ENCODE measurements at regions not wholly inside any gene's neighbourhood (a gene's known extent, or its start where the extent isn't known, plus 50 kb on each side); places are given as distances from the start of the nearest gene placed in this dataset.
"Not testable (repeated sequence)": the region's sequence is repeated elsewhere in the genome, so short reads cannot be mapped to it uniquely, and the experiment has no call there.

DNA sequence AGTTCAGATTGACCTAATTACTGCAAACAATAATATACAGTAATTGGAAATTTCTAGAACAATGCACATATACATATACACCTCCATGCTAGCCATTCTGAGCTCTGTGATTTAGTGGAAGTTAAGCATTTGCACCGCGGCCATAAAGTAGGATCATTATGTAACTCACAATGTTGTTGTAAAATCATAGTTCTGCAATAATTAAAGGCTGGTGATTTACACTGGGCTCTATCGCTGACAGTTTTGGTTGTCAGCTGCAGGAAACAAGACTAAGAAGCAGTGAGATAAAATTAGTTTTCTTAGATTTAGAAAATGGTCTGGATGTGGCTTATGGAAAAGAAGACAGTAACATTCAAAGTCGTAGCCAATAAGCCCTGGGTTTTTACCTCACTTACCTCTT is 776.3 kb downstream of the TMEM121 start:
- no peak for DNase-seq

DNA sequence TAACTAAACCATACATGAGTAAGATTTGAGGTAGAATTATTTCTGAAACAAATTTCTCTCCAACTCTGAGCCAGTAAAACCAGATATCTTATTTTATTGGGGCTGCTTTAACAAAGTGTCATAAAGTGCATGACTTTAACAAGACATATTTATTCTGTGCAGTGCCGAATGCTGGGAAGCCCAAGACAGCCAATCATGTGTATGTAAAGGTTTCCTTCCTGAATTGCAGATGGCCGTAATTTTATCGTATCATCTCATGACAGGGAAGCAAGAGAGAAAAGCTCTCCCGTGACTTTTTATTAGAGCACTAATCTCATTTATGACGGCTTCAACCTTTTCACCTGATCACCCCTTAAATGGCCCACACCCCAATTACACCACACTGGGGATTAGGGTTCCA is 777.9 kb downstream of the TMEM121 start:
- no peak for DNase-seq

DNA sequence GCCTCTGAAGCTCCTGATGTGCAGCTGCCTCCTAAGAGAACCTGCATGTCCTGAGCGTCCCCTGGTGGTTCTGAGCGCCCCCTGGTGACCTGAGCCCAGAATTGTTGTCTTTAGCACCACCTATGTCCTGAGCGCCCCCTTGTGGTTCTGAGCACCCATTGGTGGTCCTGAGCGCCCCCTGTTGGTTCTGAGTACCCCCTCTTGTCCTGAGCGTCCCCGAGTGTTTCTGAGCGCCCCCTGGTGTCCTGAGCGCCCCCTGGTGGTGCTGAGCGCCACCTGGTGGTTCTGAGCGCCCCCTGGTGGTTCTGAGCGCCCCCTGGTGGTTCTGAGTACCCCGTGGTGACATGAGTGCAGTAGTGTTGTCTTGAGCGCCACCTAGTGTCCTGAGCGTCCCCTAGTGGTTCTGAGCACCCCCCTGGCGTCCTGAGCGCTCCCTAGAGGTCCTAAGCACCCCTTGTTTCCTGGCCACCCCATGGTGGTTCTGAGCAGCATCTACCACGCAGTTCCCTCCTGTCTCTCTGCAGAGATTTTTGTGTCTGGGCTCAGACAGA is 782.5 kb downstream of the TMEM121 start:
- DNase-seq, result no peak

DNA sequence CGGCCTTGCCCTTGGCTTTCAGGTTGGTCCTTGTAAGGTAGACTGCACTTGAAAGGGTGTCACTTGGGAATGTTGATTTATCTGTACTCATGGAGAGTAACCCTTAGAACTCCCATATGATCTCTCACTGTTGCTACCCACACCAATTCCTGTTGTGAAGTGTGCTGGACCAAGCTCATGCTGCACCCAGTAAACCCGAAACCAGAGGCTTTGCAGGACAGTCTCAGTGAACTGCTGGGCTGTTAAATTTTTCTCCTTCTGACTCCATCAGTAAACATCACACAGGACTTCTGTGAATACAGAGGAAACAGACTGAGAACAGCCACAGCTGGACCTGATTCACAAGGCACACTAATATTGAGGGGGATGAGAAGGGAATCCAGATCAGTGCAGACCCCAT is 783.0 kb downstream of the TMEM121 start:
- no peak for DNase-seq

DNA sequence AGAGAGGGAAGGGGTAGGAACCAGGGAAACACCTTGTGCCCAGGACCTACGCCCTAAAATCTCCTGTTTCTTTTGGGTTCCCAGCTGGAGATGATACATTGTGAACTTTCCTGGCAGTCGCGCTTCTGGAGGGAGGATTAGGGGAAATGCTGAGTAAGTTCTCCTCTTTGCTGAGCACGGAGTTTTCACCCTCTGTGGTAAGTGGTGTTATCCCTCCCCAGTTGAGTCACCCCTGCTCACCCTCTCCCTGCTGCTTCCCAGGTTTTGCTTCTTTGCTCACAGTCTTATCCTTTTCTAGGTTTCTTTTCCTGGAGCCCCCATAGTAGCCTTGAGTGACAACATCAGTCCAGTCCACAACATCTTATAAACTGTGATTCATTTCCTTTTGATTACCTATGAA is 789.1 kb downstream of the TMEM121 start:
- no peak for DNase-seq

DNA sequence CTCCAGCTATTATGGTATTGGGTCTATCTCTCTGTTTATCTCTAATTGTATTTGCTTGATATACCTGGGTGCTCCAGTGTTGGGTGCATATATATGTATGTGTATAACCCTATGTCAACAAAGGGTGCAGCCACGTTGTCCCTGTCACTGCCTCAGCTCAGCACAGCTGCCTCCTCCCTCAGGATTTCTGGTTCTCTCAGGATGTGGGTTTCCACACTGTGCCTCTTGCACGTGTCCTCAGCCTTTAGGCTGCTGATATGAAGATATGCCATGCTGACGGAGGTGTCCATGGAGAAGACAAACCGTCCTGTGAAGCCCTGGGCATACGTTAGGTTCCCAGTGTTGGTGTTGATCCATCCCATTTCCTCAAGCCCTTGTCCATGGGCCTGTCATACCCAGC is 791.2 kb downstream of the TMEM121 start:
- DNase-seq, result no peak

DNA sequence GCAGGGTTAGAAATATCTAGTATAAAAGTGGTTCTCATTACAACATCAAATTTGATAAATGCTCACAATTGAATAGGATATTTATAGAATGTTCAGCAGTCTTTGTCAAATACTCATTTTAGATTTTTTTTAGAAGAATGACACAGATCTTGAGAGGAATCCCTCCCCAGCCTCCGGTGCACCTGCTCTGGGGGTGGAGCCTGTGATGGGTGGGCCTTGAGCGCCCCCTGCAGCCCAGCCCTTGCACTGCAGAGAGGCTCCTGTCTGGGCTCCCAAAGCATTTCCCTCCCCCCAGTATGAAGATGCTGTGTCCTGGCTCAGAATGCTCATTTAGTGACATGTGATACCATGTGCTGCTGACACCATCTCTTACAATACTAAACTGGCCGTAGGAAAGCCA is 792.3 kb downstream of the TMEM121 start:
- no peak for DNase-seq

DNA sequence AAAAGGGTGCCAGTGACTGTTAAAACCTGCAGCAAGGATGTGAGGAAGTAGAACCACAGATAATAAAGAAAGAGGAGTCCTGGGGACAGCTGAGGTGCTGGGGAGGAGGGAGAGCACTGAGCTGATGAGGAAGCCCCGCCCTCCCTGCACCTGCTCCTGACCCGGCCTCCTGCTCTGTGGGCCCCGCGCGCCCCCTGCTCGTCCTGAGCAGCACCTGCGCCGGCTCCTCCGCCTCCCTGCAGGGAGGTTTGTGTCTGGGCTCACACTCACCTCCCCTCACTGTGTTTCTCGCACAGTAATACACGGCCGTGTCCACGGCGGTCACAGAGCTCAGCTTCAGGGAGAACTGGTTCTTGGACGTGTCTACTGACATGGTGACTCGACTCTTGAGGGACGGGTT is 797.6 kb downstream of the TMEM121 start:
- not testable (repeated sequence) for DNase-seq

DNA sequence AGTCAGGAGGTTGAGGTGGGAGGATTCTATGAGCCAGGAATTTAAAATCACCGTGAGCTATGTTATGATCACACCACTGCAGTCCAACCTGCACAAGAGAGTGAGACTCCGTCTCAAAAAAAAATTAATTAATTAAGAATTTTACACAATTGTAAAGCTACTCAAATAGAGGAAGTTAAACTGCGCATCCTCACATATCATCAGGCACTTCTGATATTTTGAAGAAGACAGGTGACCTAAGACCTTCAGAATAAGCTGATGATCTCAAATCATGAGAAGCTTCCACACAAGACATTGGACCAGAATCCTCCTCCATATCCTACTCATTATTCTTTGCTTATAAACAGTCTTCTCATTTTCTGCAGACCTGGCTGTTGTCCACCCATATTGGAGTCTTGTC is 800.9 kb downstream of the TMEM121 start:
- no peak for DNase-seq

DNA sequence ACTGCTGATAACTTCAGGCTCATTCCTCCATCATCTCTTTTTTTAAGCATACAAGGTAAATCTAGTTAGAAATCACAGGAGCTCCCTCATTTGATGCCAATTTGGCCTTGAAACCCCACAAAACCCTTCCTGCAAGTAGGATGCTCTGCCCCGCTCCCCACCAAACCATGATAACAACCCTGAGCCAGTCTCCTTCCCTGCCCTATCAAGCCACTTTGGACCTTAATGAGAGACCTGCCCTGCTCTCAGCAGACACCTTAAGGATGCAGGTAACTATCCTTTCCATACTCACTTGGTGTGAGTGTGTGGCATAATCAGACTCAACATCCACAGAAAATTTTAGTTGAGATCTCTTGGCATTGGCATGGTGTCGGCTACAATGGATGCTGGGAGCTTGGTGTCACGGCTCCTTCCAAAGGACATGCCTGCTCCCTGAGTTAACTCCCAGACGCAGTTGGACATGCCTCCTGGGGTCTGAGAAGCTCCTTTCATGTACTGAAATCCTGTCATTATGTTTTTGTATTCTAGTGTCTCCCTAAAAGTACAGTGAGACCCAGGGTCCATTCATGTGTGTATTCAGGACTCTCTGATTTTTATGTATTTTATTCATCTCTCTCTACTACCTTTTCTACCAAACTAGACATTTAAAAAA is 801.4 kb downstream of the TMEM121 start:
- not testable (repeated sequence) for DNase-seq

DNA sequence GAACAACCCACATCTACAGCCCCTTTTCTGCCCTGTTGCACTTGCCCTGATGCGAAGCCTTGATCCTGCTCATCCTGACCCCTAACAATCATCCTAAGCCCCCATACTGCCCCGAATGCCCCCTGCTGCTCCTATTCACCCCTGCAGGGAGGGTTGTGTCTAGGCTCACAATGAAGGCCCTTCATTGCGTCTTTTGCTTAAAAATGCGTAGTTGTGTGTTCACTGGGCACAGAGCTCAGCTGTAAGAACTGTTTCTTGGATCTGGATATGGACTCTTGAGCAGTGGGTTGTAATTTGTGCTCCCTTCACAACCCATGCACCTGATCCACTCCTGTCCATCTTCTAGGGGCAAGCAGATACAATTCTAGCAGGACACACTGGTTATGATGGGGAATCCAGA is 802.9 kb downstream of the TMEM121 start:
- not testable (repeated sequence) for DNase-seq

DNA sequence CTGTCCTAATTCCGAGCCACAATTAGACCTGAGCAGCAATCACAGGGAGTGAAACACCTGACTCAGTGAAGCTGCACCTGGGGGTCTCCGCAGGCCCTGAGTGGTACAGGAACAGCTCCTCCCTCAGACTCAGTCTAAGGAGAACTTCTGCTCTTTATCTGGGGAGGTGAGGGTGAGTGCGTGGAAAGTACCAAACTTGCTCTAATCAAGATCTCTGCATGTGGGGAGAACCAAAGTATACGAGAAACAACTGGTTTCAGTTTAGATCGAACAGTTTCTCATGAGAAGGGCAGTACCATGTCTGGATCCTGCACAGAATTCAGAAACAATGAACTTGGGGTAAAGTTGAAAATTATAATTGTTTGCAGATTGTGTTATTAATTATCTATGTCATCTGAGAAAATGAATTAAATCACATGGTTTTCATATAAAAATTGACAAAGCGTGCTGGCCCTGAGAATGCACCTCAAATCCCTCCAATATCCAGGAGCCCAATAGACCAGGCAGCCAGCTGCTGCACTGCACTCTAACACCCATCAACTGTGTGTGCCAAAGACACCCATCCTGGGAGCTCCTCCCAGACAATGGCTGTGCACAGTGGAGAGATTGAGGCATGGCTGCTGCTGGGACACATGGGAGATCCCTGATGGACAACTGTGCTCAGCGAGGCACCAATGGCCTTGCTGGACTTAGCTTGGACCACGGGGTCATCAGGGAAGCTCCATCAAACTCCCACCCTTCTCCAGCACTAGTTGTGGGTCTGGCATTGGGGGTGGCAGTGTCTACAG is 803.8 kb downstream of the TMEM121 start:
- not testable (repeated sequence) for DNase-seq

DNA sequence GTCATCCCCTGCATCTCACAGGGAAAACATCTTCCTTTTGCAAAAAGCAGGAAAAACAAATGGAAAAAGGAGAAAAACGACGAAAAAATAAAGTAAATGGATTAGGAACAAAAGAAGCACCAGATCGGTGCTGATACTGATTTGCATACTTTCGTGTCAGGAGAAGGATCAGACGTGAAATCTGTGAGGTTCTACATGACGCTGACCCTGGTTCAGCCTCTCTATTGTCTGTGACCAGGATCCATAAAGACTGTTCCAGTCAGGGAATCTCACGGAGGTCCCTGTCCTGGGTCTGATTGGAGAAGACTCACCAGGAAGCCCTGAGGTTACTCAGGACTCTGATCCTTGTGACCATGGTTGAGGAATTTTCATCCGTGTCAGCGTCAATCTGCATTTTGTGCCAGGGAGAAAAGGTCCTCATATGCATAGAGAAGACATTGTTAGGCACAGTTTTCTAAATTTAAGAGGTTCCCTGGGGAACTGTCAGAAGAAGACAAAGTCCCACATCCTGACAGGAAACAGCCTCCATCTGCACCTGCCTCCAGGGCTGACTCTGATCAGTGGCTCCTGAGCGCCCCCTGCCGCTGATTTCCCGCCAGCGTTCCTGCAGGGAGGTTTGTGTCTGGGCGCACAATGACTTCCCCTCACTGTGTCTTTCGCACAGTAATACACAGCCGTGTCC is 808.2 kb downstream of the TMEM121 start:
- not testable (repeated sequence) for DNase-seq

DNA sequence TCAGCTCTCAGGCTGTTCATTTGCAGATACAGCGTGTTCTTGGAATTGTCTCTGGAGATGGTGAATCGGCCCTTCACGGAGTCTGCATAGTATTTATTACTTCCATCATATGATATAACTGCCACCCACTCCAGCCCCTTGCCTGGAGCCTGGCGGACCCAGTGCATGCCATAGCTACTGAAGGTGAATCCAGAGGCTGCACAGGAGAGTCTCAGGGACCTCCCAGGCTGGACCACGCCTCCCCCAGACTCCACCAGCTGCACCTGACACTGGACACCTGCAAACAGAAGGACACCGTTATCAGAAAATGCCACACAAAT is 808.7 kb downstream of the TMEM121 start:
- DNase-seq, result not testable (repeated sequence)

DNA sequence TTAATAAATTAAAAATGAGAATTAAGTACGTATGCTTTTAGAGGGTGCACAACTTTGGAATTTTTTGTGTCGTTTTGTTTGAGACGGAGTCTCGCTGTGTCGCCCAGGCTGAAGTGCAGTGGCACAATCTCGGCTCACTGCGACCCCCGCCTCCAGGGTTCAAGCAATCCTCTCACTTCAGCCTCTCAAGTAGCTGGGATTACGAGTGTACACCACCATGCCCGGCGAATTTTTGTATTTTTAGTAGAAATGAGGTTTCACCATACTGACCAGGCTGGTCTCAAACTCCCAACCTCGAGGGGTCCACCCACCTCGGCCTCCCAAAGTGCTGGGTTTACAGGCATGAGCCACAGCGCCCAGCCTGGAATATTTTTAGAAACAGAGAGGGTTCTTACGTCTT is 812.4 kb downstream of the TMEM121 start:
- not testable (repeated sequence) for DNase-seq

DNA sequence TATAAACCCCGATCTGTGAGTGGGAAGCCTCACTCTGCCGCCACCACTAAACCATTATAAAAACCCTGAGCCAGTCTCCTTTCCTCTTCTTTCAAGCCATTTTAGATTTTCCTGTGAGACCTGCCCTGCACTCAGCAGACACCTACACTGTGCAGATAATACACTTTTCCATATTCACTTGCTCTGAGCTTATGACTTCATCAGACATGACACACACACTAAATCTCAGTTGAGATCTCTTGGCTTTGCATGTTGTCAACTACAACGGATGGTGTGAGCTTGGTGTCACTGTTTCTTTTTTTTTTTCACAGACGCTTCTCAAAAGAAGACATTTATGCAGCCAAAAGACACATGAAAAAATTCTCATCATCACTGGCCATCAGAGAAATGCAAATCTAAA is 814.3 kb downstream of the TMEM121 start:
- DNase-seq, result not testable (repeated sequence)

DNA sequence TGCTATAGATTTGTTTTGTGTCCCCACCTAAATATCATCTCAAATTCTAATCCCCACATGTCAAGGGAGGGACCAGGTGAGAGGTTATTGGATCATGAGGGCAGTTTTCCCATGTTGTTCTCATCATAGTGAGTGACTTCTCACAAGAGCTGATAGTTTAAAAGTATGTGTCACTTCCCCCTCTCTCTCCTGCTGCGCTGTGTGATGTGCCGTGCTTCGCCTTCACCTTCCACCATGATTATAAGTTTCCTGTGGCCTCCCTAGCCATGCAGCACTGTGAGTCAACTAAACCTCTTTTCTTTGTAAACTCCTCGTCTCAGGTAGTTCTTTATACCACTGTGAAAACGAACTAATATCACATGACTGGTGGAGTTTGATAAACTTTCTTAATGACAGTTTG is 814.8 kb downstream of the TMEM121 start:
- not testable (repeated sequence) for DNase-seq

DNA sequence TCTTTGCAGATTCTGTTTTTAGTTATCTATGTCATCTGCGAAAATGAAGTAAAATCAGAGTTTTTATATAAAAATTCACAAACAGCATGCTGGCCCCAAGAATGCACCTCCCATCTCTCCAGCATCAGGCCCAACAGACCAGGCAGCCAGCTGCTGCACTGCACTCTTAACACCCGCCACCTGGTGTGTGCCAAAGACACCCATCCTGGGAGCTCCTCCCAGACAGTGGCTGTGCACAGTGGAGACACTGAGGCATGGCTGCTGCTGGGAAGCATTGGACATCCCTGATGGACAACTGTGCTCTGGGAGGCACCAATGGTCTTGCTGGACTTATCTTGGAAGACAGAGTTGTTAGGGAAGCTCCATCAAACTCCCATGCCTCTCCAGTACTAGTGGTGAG is 817.2 kb downstream of the TMEM121 start:
- DNase-seq, result no peak

DNA sequence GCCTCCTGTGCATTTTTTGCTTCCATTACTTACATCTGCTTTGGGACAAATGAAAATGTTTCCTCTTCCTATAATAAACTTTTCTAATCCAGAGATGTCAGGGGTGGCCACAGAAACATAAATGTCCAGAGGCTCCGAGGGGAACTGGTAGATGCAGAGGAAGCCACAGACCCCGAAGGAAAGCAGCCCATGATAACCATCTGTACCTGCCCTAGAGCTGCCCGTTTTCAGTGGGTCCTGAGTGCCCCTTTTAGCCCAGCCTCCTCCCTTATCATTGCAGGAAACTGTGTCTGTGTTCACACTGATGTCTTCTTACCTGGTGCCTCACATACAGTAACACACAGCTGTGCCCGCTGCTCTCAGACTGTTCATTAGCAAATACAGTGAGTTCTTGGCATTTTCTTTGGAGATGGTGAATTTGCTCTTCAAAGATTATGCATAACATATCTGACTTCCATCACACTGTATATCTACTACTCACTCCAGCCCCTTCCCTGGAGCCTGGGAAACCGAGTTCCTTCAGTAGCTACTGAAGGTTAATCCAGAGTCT is 817.8 kb downstream of the TMEM121 start:
- DNase-seq, result not testable (repeated sequence)

DNA sequence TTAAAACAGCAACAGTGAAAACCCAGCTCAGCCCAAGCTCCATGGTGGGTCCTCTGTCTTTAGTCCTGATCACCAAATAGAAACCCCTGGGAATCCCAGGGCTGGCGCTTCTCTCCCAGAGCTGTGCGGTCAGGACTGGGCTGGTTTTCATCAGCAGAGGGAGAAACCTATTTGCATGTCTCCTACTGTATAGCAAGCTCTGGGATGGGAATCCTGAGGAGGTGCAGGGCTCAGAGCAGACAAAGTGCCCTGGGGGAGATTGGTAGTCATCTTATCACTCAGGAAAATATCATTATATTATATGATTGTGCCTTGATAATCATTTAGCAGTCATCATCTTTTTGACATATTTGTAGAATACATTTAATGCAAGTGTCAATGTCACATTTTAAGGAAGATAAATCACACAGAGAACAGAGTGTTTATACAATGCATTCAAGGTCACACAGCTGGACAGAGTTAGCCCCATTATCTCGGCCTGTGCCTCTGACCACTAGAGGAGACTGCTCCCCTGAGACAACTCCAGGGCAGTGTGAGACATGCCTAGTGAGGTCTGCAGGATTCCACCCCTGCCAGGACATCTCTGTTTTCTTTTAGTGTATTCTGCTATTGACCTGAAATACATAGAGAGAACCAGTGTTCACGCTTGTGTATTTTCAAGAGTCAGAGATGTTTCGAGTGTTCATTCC is 818.6 kb downstream of the TMEM121 start:
- not testable (repeated sequence) for DNase-seq

DNA sequence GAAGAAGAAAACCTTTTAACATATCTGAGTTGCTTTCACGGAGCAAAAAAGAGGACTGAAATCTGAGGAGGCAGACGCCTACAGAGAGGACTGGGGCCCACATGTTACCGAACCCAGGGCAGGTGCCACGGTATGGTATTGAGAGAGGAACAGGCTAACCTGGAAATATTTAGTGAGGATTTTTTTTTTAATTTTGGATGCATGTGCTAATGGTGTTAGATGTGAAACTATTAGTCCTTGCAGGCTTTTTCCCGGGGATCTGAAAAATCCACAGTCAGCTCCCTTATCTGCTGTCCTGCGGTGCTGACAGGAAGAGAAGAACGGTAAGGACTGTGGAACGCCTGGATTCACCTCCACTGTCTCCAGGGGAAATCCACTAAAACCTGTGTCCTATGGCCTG is 819.7 kb downstream of the TMEM121 start:
- DNase-seq, result no peak

DNA sequence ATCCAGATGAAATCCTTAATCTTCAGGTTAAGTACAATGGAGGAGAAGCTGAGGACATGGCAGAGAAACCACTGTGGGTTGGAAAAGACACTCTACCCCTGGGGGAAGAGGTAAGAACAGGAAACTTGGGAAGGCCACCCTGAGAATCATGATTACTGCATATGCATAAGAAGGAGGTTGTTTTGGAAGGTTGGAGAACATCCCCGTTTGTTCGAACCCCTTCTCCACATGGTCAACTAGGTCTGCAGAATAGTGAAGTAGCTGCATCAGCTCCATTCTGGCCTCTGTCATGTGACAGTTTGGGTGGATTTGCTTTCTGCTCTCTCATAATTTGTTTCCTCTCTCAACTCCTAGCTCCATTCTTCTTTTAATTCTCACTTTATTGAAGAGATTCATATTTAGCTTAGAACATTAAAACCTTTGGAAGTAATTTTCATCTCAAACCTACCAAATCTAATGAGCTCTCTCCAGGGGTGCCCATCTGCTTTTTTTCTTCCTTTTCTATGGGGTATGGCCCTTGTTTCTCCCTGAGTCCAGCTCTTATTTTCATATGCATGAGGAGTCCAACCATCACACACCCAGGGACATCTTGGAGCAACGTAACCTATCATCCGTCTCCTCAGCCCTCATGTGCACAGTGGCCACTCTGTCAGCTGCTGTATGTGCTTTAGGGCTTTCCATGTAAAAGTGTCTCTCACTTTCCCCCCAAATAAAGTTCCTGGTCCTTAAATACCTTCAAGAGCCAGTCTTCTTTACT is 820.3 kb downstream of the TMEM121 start:
- no peak for DNase-seq

All from NCI-H774 (cell line).